ENCODE measurements at regions not wholly inside any gene's neighbourhood (a gene's known extent, or its start where the extent isn't known, plus 50 kb on each side); places are given as distances from the start of the nearest gene placed in this dataset.

DNA sequence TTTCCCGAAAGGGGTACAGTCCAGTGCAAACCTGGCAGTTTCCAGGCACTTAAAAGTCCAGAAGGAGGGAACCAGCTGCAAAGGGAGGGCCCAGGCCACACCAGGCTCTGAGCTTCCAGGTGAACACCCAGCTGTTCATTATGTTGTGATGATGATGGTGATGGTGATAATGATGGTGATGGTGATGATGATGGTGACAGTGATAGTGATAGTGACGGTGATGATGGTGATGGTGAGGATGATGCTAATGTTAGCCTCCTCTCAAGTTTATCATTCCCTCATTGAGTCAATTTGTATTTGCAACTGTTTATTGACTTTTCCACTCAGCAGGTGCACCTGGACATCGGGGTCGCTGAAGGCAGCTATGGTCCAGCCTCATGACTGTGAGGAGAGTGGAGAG lies 199.4 kb upstream of the ID2 start:
- Mint-ChIP-seq H3K4me1 (ENCODE audit: low read depth) (peaks cover 85% of the 10 kb centered on the region), H3K4me3 (peak overlapping the region; percentile 31), H3K27me3 (ENCODE audit: insufficient read depth) (no peaks in the 10 kb centered on the region), H3K36me3 (ENCODE audit: low read depth) (peaks cover 7% of the 10 kb centered on the region), H3K9me3 (no peaks in the 10 kb centered on the region), H3K27ac (peak overlapping the region; percentile 87)
- intact Hi-C loops (cut with micrococcal nuclease) = loop anchor here (5.0 to 10.0 kb wide), 7 partner anchors 105 to 1045 kb away; partner anchors contain the start of gene ID2
- no peak for DNase-seq (ENCODE audit: low spot score)

- H3K27me3 Mint-ChIP-seq (ENCODE audit: insufficient read depth) = no peaks in the 10 kb centered on the region
- no peak for DNase-seq (ENCODE audit: low spot score)
- intact Hi-C loops (cut with micrococcal nuclease) = loop anchor here (5.0 to 10.0 kb wide), 7 partner anchors 103 to 1047 kb away; partner anchors contain the start of gene ID2
- H3K9me3 Mint-ChIP-seq = no peaks in the 10 kb centered on the region
- H3K4me3 Mint-ChIP-seq = no peak overlapping the region
- peaks cover 7% of the 10 kb centered on the region for H3K36me3 Mint-ChIP-seq (ENCODE audit: low read depth)
- no peak overlapping the region for H3K27ac Mint-ChIP-seq
- H3K4me1 Mint-ChIP-seq (ENCODE audit: low read depth) = peaks cover 82% of the 10 kb centered on the region
These were observed 197.2 kb upstream of the ID2 start for GRCh38 chr2:8484502-8485283.

- Mint-ChIP-seq H3K27ac (no peak overlapping the region), H3K27me3 (ENCODE audit: insufficient read depth) (no peaks in the 10 kb centered on the region), H3K4me1 (ENCODE audit: low read depth) (peaks cover 78% of the 10 kb centered on the region), H3K36me3 (ENCODE audit: low read depth) (peaks cover 7% of the 10 kb centered on the region), H3K4me3 (no peak overlapping the region), H3K9me3 (no peaks in the 10 kb centered on the region)
- intact Hi-C loops (cut with micrococcal nuclease) = loop anchor here (10.0 kb wide), 4 partner anchors 151 to 811 kb away; partner anchors contain the start of gene ID2
- no peak for DNase-seq (ENCODE audit: low spot score)
These were observed 196.1 kb upstream of the ID2 start for GRCh38 chr2:8485736-8486135.

GRCh38 chr2:8486141-8486540 lies 195.7 kb upstream of the ID2 start:
- intact Hi-C loops (cut with micrococcal nuclease) = loop anchor here (10.0 kb wide), 4 partner anchors 151 to 811 kb away; partner anchors contain the start of gene ID2
- no peaks in the 10 kb centered on the region for H3K27me3 Mint-ChIP-seq (ENCODE audit: insufficient read depth)
- no peak overlapping the region for H3K27ac Mint-ChIP-seq
- peak overlapping the region; percentile 0 for H3K4me3 Mint-ChIP-seq
- peaks cover 7% of the 10 kb centered on the region for H3K36me3 Mint-ChIP-seq (ENCODE audit: low read depth)
- no peaks in the 10 kb centered on the region for H3K9me3 Mint-ChIP-seq
- DNase-seq (ENCODE audit: low spot score) = no peak
- peaks cover 76% of the 10 kb centered on the region for H3K4me1 Mint-ChIP-seq (ENCODE audit: low read depth)

DNA sequence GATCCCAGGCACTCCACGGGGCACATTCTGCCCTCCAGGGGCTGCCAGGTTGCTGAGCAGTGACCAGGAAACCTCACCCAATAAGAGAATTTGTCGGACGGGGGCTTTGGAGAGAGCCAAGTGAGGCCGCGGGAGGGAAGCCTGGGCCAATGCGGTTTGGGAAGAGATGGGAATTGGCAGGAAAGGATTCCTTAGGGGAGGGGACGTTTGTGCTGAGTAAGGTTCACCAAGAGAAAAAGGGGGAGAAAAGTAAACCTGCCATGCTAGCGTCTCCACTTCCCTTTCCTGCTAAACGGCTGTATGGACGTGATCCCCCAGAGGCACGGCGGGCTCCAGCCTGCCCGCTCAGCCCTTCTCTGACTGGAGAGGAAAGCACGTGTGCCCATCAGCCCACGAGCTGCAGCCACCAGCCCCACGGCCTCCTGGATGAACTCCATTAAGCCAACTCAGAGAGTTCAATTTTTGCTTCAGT lies 194.4 kb upstream of the ID2 start:
- intact Hi-C loops (cut with micrococcal nuclease) = loop anchor here (10.0 kb wide), 4 partner anchors 153 to 813 kb away; partner anchors contain the start of gene ID2
- Mint-ChIP-seq H3K9me3 (no peaks in the 10 kb centered on the region), H3K36me3 (ENCODE audit: low read depth) (peaks cover 4% of the 10 kb centered on the region), H3K27me3 (ENCODE audit: insufficient read depth) (no peaks in the 10 kb centered on the region), H3K27ac (peak overlapping the region; percentile 79), H3K4me3 (peak overlapping the region; percentile 75), H3K4me1 (ENCODE audit: low read depth) (peaks cover 68% of the 10 kb centered on the region)
- no peak for DNase-seq (ENCODE audit: low spot score)

DNA sequence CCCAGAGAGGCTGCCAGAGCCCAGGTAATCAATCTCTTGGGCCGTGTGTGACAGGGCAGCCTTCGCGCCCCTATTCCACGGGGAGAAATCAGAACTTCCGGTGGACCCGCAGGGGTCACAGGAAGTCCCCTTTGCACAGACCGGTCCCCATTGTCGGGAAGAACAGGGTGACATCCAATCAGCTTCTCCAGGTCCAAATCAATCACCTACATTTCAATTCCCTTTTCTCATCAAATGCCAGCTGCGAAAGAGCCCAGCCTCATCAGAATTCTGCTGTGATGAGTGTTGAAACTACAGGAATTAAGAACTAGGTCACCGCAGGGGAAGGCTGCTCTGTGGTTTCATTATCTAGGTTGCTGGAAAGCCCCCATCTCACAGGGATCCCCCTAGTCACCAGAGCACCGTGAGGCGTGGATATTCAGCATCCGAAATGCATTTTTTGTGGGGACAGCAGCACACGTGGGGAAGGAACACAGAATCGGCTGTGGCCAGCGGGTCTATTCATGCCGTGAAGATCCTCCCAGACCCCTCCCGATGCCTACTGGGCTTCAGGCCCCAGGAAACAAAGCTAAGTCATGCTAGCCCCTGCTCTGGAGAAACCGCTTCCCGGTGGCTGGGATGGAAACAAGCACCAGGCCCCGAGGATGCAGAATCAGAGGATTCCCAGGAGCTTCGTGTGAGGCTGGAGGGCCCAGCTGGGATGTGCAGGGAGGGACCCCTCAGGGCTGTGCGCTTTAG lies 193.7 kb upstream of the ID2 start:
- peak; percentile 57 for DNase-seq (ENCODE audit: low spot score)
- H3K9me3 Mint-ChIP-seq = no peaks in the 10 kb centered on the region
- no peaks in the 10 kb centered on the region for H3K27me3 Mint-ChIP-seq (ENCODE audit: insufficient read depth)
- intact Hi-C loops (cut with micrococcal nuclease) = loop anchor here (1.0 to 10.0 kb wide), 9 partner anchors 11 to 1285 kb away; partner anchors contain the start of gene ID2
- H3K4me3 Mint-ChIP-seq = peak overlapping the region; percentile 75
- H3K4me1 Mint-ChIP-seq (ENCODE audit: low read depth) = peaks cover 61% of the 10 kb centered on the region
- peak overlapping the region; percentile 86 for H3K27ac Mint-ChIP-seq
- no peaks in the 10 kb centered on the region for H3K36me3 Mint-ChIP-seq (ENCODE audit: low read depth)

DNA sequence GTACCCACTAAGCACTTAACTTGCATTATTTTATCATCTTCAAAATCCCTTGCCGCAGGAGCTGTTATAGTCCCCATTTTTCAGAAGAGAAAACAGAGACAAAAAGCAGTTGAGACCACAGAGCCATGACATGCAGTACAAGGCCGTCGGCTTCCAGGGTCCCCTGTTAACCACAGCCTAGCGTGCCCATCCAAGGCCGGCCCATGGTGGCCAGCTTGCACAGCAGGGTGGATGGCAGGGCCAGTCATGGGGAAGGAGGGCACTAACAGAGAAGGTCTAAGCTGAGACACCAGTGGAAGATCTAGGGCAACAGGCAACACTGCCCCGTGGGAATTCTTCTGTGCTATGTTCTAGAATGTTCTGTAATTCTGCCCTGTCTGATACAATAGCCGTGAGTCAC lies 192.6 kb upstream of the ID2 start:
- H3K27ac Mint-ChIP-seq = no peak overlapping the region
- DNase-seq (ENCODE audit: low spot score) = no peak
- no peaks in the 10 kb centered on the region for H3K27me3 Mint-ChIP-seq (ENCODE audit: insufficient read depth)
- intact Hi-C loops (cut with micrococcal nuclease) = loop anchor here (10.0 kb wide), 4 partner anchors 154 to 814 kb away; partner anchors contain the start of gene ID2
- no peaks in the 10 kb centered on the region for H3K36me3 Mint-ChIP-seq (ENCODE audit: low read depth)
- H3K4me1 Mint-ChIP-seq (ENCODE audit: low read depth) = peaks cover 55% of the 10 kb centered on the region
- peak overlapping the region; percentile 75 for H3K4me3 Mint-ChIP-seq
- H3K9me3 Mint-ChIP-seq = no peaks in the 10 kb centered on the region

DNA sequence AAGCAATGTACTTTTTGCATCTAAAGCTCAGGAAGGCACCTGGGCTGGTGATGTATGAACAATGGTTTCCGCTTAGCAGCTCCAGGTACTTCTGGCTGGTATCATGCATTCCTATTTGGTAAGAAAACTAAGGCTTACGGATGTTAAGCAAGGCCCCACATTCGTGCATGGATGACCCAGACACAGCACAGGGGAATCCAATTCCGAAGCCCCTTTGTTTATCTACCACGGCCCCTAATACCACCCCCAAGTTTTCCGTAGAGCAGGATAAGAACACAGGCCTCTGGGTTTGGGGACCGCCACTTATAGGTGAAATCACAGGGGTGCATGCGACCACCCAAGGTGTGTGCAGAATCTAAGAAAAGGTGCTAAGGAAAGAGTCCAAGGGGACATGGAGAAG lies 192.1 kb upstream of the ID2 start:
- no peaks in the 10 kb centered on the region for H3K36me3 Mint-ChIP-seq (ENCODE audit: low read depth)
- H3K4me1 Mint-ChIP-seq (ENCODE audit: low read depth) = peaks cover 55% of the 10 kb centered on the region
- H3K9me3 Mint-ChIP-seq = no peaks in the 10 kb centered on the region
- no peak overlapping the region for H3K4me3 Mint-ChIP-seq
- peaks cover under 1% of the 10 kb centered on the region for H3K27me3 Mint-ChIP-seq (ENCODE audit: insufficient read depth)
- intact Hi-C loops (cut with micrococcal nuclease) = loop anchor here (10.0 kb wide), 4 partner anchors 155 to 815 kb away; partner anchors contain the start of gene ID2
- no peak overlapping the region for H3K27ac Mint-ChIP-seq
- DNase-seq (ENCODE audit: low spot score) = no peak

DNA sequence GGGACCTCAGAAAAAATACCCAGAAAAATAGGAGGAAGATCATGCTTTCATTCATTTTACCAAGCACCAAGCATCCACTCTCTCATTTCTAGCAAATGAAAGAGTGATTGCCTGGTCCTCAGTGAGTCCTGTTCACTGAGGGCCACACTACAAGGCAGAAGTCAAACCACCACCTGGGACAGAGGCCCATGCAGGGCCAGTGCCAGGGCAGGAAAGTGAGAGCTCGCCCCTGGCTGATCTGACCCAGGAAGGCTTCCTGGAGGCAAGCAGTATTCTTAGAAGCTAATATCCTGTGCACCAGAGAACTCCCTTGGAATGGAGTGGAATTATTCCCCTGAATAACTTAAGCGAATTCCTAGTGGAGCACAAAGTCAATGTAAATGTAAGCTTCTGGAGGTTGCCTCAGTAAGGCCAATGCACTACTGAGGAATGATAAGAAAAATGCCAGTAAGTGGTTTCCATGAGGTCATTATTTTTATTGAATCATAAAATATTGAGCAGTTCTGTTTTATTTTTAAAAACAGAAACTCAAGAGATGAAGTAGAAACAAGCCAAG lies 191.6 kb upstream of the ID2 start:
- intact Hi-C loops (cut with micrococcal nuclease) = no loop called here
- Mint-ChIP-seq H3K4me3 (no peak overlapping the region), H3K36me3 (ENCODE audit: low read depth) (no peaks in the 10 kb centered on the region), H3K27ac (no peak overlapping the region), H3K27me3 (ENCODE audit: insufficient read depth) (peaks cover 1% of the 10 kb centered on the region), H3K9me3 (no peaks in the 10 kb centered on the region), H3K4me1 (ENCODE audit: low read depth) (peaks cover 52% of the 10 kb centered on the region)
- DNase-seq (ENCODE audit: low spot score) = no peak

DNA sequence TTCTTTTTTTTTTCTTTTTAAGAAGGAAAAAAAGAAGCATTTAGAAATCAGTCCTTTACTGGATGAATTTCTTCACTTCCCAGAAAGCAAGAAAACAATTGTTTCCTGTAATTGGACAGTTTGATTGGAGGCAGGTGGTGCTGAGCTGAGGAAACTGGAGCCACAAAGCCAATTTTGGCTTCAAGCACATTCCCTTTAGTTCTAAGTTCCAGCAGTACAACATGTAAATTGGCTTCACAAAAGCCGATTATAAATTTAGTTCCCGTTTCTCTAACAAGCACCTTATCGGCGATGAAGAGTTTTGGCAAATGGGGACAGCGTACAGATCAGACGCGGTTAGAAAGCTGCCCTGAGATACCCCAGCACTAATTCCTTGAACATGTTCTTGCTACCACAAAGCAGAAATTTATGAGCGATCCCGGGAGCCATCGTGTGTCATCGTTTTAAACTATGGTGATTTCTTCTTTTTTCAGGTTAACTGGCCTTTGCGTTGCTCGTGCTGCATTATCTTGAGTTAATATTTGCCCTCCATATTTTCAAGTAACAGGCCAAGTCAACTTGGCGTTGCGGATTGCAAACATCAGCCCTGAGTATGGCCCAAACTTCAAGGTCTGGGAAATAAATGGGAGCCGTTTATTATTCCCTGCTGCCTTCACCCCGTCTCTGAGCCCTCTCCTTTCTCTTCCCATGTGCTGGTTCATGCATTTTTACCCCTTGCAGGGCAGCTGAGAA lies 190.4 kb upstream of the ID2 start:
- intact Hi-C loops (cut with micrococcal nuclease) = no loop called here
- peaks cover 48% of the 10 kb centered on the region for H3K4me1 Mint-ChIP-seq (ENCODE audit: low read depth)
- no peak for DNase-seq (ENCODE audit: low spot score)
- no peak overlapping the region for H3K27ac Mint-ChIP-seq
- no peaks in the 10 kb centered on the region for H3K9me3 Mint-ChIP-seq
- H3K27me3 Mint-ChIP-seq (ENCODE audit: insufficient read depth) = peaks cover 1% of the 10 kb centered on the region
- no peak overlapping the region for H3K4me3 Mint-ChIP-seq
- peaks cover 3% of the 10 kb centered on the region for H3K36me3 Mint-ChIP-seq (ENCODE audit: low read depth)

DNA sequence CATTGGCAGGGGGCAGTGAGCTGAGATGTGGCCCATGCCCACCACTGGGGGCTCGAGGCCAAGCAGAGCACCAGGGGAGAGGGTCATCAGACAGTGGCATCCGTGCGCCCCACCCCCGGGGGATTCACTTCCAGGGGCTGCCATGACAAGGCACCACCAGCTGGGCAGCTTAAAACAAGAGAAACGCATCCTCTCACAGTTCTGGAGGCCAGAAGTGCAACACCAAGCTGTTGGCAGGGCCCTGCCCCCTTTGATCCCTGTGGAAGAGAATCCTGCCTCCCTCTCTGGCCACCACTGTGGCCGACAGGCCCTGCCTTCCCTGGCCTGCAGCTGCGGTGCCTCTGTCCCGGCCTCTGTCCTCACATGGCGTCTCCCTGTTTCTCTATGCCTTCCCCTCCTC lies 187.7 kb upstream of the ID2 start:
- no peak for DNase-seq (ENCODE audit: low spot score)
- Mint-ChIP-seq H3K4me1 (ENCODE audit: low read depth) (peaks cover 42% of the 10 kb centered on the region), H3K9me3 (no peaks in the 10 kb centered on the region), H3K4me3 (no peak overlapping the region), H3K27me3 (ENCODE audit: insufficient read depth) (peaks cover 3% of the 10 kb centered on the region), H3K27ac (no peak overlapping the region), H3K36me3 (ENCODE audit: low read depth) (peaks cover 4% of the 10 kb centered on the region)
- intact Hi-C loops (cut with micrococcal nuclease) = no loop called here

DNA sequence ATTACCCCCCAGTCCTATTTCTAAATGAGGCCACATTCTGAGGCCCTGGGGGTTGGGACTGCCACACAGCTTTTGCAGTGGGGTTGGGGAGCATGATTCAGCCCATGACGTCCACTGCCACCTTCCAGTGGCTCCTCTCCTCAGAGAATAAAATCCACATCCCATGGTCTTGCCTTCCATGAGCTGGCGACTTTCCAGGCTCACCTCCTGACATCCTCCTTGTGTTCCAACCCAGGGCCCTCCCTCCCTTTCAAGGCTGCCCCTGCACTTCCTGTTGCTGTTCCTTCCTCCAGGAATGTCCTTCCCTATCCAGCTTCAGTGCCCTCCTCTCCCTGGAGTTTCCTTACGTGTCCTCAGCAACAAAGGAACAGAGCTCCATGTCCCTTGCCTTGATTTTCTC lies 187.3 kb upstream of the ID2 start:
- H3K4me3 Mint-ChIP-seq = no peak overlapping the region
- peaks cover 4% of the 10 kb centered on the region for H3K36me3 Mint-ChIP-seq (ENCODE audit: low read depth)
- no peak for DNase-seq (ENCODE audit: low spot score)
- no peaks in the 10 kb centered on the region for H3K9me3 Mint-ChIP-seq
- no peak overlapping the region for H3K27ac Mint-ChIP-seq
- H3K4me1 Mint-ChIP-seq (ENCODE audit: low read depth) = peaks cover 41% of the 10 kb centered on the region
- H3K27me3 Mint-ChIP-seq (ENCODE audit: insufficient read depth) = peaks cover 3% of the 10 kb centered on the region
- intact Hi-C loops (cut with micrococcal nuclease) = no loop called here

All from activated T-helper 1 cell treated with anti-CD3 and anti-CD28 coated beads, Interleukin-12 subunit alpha, Interleukin-12 subunit beta, Interleukin-2, Interleukin-4 antibody, amounts not matched to agents 30 ng/mL and 10 ng/mL and 1 ng/mL, durations not matched to agents 14 hours and 24 hours and 36 hours (primary cell).